Right lobe of liver (tissue), 4 donors: ENCODE measurements at regions not wholly inside any gene's neighbourhood (a gene's known extent, or its start where the extent isn't known, plus 50 kb on each side); places are given as distances from the start of the nearest gene placed in this dataset.

ENCODE experiments used
- CTCF ChIP-seq, 4 donors: fragments of 200-600 bp in 3 of 4; fragments of 450-650 bp in 1 of 4; IDR thresholded peaks; one replicate each; pipeline versions ENCODE4 v1.5.1 to v1.8.0; 2016 to 2022; ENCODE audit warnings: antibody characterized with exemption in 4 of 4, mild to moderate bottlenecking in 2 of 4
- POLR2A ChIP-seq: fragments of 450-650 bp; IDR thresholded peaks from one replicate; pipeline ENCODE4 v1.6.1; 2017; ENCODE audit warnings: antibody characterized with exemption, mild to moderate bottlenecking
- donor health status: DM: no; HTN: no; CAD: no.
- donor health status: DM: no; HTN: no; CAD: no.
- donor health status: DM: no; HTN: yes; CAD: no.

GRCh38 chr13:33908116-33908515, 90.2 kb downstream of the RFC3 start:
- TF ChIP-seq CTCF (IDR thresholded peaks at IDR 0.05) (no peak), POLR2A (no peak)
